GM18867 (cell line): ENCODE measurements at regions not wholly inside any gene's neighbourhood (a gene's known extent, or its start where the extent isn't known, plus 50 kb on each side); places are given as distances from the start of the nearest gene placed in this dataset.

Source experiments
- ATAC-seq: cut with Tn5 transposase; IDR thresholded peaks from one replicate; pipeline ENCODE4 v1.9.1; 2021; ENCODE audit warnings: mild to moderate bottlenecking, moderate library complexity; ENCODE audit not compliant: unreplicated experiment

DNA sequence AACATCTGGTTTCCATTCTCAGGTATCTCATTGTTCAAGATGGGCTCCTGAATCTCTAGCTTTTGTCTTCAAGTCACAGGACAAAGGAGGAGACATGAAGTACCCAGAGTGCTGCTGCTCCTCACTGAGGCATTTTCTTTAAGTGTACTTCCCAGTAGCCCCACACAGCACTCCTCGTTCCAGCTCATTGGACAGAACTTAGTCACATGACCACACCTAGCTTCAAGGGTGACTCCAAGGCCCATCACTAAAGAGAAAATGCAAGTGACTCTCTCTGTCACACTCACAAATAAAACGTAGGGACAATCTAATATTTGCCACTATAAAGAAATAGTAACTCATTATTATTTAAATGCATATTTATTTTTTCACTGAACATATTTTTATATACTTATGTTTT is 58.3 kb upstream of the NEUROD6 start:
- no peak for ATAC-seq

DNA sequence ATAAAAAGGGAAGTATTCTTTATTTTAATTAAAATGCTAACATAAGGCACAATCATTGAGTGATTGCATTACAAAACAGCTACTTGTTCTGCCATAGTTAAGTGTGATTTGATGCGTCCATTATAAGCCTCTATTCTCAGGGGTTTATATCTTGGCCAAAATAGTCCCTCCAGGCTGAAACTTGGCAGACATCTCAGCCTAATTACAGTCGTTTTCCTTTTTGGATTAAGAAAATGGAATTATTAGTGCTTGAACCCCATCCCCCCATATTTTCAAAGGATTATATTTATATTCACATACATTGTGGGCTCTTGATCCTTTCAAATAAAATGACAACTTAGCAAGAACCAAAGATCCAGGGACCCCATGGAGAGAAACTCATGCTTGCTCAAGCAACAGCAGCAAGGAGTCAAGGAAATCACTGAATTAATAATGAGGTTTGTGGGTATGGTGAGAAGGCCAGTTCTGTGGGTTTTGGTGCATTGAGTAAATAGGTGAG is 66.7 kb upstream of the NEUROD6 start:
- ATAC-seq: no peak

DNA sequence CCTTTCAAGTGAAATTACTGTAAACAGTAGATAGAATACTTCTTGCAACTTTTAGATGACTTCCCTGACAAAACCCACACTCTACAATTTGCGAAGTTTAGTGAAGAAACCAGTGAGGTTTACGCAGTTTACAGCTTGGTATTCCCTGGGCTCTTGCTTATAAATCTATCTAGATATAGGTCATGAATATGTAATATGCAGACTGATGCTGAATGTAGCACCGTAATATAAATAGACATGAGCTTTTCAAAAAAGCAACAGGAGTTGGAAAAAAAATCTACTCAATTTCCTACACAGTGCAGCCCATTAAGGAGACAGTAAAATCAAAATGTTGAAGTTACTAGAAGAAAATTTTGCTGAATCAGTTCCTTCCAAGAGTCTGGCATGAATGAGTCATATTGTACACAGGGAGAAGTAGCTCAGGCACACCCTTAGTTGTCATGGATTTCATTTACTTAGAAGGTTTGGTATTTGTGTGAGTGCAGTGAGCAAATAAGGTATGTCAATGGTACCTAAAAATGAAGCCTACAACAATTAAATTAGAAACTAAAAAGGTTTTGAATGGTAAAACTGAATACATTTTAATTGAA is 67.7 kb upstream of the NEUROD6 start:
- no peak for ATAC-seq

DNA sequence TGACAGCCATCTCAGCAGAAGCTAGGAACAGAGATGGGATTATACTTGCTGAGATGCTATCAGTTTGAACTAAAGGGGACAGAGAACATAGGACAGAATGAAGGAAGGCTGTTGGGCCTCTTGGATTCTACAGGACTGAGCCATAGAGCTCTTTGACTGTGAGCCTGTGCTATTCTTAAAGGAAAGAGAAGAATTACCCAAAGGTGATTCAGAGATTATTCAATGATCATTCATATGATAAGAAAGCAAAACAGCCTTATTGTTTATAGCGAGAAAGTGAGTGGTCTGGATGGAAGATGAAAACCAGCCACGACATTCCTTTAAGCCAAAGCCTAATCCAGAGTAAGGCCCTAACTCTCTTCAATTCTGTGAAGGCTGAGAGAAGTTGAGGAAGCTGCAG is 69.7 kb upstream of the NEUROD6 start:
- ATAC-seq: no peak

DNA sequence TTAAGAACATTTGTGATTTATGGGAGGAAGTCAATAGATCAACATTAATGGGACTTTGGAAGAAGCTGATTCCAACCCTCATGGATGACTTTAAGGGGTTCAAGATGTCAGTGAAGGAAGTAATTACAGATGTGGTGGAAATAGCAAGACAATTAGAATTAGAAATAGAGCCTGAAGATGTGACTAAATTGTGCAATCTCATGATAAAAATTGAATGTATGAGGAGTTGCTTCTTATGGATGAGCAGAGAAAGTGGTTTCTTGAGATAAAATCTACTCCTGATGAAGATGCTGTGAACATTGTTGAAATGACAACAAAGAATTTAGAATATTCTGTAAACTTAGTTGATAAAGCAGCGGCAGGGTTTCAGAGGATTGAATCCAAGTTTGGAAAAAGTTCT is 70.9 kb upstream of the NEUROD6 start:
- ATAC-seq: no peak

DNA sequence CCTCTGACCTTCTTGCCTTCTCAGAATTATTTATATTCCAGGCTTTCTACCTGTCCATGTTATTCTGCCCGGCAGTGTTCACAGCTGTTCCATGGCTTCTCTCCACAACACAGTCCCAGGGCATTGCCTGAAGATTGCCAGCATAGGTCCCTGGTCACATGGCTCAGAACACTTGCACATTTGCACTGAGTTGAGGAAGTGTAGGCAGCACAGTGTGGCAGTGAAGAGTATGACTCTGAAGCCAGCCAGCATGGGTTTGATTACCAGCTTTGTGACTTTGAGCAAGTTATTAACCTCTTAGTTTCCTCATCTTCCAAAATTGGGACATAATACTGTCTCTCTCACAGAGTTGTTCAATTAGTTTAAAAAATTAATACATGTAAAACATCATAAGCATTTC is 73.2 kb upstream of the NEUROD6 start:
- no peak for ATAC-seq

DNA sequence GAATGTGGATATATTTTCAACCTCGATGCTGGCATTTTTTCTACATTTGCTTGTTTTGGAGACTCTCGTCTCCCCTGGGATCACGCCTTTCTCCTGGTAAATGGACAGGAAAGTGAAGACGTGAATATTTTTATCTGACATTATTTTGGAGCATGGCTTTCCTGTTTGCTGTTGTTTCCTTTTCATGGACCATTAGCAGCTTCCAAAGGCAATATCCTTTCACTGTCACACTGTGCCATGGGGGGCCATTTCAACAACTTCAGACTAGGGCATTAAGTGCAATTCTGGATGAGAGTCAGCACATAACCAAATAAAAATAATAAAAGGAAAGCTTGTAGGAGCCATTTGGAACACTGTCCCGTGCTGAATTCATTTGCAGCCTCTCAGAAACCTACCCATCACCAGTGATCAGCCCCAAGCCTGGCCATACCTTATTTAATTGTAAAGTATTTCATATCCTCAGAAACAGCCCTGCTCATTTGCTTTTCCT is 75.9 kb upstream of the NEUROD6 start:
- no peak for ATAC-seq

DNA sequence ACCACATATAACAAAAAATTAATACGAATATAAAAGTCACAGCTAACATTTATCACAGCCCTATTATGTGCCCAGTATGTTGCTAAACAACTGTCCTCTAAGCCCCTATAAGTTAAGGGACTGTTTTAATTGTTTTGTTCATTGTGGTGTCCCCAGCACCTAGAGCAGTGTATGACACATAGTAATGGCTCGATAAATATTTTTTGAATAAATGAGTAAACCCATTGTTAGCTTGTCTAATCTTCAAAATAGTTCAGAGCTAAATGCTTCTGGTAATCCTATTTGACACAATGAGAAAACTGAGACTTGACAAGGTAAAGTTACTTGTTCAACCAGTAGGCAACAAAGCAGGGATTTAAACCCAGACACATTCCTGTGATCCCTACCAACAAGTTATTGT is 78.4 kb upstream of the NEUROD6 start:
- ATAC-seq: no peak

DNA sequence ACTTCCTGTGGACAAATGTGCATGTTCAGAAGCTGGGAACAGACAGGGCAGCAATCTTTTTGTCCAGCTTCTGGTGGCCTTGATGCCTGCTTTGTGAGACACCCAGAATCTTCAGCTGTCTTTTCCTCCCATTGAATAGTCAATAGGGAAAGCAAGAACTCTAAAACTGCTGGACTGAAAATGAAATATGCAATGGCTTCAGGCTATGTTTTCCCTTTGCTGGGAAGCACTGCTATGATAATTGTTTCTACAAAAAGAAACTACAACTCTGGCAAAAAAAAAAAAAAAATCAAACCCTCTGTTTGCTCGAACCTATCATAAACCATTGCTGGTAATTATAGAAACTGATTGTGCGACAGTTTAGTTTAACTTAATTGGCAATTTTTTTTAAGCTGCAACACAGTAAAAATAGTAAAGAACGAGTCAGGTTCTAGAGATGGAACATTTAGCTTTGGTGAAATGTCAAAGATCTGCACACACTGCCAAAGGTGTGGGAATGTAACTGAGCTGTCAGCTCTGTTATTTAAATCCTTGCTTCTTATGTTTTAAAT is 79.1 kb upstream of the NEUROD6 start:
- no peak for ATAC-seq

DNA sequence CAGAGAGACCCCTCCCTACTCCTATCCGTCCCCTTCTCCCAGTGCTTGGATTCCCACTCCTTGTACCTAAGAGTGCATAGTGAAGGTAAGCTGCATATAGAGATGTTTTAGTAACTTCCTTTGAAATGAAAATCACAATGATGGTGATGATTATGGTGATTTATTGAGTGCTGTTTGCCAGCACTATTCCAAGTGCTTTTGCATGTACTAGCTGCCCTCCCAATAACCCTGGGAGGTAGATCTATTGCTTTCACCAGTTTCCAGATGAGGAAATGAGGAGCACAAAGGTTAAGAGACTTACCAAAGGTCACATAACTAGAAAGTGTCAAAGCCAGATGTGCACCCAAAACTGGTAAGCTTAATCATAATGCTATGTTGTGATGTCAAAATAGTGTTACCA is 80.4 kb upstream of the NEUROD6 start:
- ATAC-seq: no peak

DNA sequence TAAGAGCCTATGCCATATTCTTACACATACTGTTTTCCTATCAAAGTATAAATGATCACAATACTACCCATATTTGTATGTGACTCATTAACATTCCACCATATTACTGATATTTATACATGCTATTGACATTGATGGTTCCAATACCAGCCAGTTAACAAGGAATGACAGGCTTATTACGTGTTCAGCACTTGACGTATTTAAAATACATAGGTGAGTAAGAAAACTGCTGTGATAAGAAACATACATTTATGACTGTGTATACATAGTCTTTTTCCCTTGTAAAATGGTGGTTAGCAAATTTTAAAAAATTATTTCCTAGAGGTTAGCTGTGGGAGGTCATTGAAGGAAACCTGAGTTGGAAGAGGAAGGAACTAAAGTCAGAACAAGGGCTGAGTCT is 81.1 kb upstream of the NEUROD6 start:
- ATAC-seq: no peak

DNA sequence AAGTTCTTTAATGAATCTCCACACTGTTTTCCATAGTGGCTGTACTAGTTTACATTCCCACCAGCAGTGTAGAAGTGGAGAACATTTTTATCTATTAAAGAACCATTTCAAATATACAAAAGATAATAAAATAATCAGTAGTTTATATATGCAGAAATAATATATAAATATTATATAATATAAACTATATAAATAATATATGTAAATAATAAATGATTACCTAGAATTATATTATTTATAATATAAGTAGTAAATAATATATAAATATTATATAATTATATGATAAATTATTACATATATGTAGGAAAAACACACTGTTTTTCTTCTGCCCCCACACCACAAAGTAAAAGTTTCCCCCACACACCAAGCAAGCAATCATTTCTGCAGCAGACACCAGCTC is 83.5 kb upstream of the NEUROD6 start:
- no peak for ATAC-seq

DNA sequence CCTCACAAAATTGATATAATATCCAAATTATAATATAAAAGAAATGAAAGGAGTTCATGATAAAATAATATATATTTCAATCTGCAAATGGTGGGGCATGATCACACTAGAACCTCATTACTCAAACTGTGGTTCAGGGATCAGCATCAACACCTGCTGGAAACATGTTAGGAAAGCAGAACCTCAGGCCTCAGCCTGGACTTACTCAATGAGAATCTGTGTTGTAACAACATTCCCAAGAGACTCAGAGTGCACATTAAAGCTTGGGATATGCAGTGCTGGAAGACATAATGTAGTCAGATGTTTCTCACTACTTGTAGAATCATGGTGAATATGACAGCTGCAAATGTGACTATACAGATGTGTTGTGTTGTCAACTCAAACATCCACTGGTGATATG is 81.7 kb upstream of the ITPRID1 start:
- ATAC-seq: no peak

DNA sequence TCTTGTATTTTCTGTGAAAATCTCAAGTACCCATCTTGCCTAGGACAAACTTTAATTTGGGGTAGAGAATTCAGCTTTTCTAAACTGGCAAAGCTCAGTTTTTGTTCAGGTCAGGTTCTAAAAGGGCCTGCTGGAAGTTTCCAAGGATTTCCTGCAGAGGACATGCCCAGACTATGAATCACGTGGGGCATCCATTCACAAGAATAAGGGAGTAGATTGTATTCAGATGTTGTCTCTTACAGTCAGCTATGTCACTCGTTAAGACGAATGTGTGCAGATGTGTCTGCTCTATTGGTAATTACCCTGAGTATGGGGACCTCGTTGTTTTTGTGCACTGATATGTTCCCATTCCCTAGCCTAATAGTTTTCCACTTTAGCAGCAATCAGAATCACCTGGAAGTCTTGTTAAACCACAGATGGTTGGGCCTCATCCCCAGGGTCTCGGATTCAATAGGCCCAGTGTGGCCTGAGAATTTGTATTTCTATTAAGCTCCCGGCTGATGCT is 81.0 kb upstream of the ITPRID1 start:
- ATAC-seq: no peak

DNA sequence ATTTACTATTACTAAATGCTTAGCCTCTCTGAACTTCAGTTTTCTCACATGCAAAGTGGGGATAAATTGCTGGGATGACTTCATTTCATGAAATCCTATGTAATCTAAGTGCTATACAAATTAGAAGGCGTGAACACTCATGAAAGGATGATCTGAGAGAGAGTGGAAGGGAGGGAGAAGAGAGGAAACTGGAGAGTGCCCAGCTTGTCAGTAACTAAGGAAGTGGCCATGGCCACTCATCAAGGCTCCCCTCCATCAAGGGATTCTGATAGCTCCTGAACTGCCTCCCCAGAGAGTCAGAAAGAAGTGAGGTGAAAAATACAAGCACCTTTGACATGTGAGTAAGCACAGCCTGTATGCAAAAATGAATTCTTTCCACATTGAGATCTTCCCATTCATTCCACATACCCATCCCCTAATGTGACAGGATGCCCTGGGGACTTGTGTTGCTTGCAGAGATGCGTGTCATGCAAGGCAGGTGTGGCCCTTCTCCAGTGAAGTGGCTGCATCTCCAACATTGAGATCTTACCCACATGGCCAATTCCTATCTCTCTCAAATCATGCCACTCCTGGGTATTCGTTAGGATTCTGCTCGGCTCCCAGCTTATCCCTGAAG is 76.5 kb upstream of the ITPRID1 start:
- no peak for ATAC-seq

DNA sequence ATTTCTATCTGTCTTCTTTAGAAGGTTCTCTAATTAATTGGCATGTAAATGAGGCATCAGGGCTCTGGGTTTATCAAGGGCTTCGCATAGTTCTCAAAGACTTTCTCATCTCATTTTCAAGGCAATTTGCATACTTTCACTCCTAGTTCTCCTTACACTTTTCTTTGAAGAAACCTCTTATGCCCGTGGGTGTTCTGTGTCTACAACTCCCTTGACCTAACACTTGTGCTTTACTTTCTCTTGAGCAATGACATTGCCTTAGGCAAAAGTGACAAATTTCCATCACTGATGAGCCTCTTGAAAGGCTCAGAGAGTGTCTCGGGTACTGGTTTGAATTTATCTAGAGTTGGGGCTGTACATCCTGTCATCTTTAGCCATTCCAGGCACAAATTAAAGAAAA is 74.7 kb upstream of the ITPRID1 start:
- no peak for ATAC-seq

DNA sequence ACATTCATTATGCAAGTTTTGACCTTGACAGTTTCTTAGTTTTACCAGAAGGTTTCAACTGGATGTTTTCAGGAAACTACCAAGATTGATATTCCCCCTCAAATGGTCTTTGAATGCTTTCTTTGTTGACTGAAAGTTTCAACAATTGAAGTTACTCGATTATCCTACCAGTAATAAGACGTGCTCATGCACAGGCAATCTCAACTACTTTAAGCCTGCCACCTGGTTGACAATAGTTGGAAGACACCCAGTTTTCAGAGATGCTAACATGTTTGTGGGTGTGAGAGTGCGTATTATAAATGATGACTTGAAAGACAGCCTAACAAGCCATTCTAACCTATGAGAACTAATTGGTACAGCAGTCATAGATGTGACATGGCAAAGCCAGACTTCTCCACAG is 73.4 kb upstream of the ITPRID1 start:
- no peak for ATAC-seq

DNA sequence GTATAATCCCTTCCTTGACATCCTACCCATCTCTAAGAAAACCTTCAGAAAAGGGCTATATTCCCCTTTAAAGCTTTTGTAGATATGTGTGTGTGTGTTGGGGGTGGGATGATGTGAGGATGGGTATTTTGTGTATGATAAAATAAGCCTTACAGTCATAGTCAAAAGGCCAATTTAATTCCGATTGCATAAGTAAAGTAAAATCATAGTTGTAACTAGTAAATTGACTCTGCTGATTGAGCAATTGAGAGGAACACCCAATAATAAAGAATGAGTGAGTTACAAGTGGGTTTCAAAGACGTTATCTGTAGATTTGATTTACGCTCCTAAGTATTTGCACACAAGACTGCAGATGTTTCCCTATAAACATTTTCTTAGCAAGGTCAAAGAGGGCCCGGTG is 71.3 kb upstream of the ITPRID1 start:
- no peak for ATAC-seq

DNA sequence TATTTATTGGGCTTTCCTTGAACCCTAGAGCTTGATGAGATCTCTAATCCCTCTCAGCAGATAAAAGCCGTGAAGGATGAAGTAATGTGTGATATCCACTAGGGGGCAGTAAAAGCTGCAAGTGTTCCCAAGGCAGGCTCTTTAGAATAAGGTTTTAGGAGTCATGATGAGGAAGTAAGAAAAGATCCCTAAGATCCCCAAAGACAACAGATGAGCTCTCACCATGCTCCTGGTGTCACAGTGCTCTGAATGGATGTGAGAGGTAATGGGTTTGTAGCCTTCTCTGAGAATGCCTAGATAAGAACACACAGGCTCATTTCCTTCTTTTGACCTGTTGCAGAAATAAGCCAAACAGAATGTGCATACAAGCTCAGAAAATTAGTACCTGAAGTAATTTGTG is 70.4 kb upstream of the ITPRID1 start:
- peak; percentile 90 for ATAC-seq

DNA sequence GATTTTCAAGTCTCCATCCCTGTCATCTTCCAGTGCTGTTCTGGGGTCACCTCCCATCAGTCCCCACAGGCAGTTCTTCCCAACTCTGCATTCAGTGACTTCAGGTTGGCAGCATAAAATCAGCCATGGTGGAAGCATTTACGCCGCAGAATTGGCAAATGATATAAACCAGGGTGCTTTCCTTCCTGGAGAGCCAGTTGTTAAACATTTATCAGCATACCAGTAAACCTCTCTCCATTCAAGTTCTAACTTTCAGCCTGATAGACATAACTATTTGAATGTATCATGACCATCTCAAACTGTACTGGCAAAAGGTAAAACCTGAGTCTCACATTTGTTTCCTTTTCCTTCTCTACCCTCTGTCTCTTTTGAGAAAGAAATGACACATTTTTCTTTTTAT is 69.7 kb upstream of the ITPRID1 start:
- ATAC-seq: no peak

DNA sequence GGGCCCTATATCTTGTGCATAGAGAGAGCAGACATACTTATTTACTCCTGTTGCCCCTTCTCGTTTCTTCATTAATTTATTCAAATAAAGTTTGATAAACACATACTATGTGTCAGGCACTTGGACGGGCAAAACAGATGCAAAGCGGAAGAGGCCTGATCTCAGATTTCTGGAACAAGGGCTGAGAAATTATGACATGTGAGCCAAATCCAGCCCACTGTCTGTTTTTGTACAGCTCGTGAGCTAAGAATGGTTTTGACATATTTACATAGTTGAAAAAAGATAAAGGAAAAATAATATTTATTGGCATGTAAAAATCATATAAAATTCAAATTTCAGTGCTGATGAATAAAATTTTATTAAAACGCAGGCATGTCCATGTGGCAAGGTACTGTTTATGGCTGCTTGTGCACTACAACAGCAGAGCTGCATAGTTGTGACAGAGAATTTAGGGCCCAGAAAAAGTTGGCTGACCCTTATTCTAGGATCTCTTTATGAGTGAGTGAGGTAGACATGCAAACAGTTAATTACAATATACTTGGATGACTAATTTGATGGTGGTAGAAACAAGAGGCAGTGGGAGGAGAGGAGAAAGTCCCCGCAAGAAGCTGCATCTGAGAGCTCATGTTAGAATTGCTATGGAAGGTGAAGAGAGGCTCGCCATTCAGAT is 68.1 kb upstream of the ITPRID1 start:
- ATAC-seq: no peak

DNA sequence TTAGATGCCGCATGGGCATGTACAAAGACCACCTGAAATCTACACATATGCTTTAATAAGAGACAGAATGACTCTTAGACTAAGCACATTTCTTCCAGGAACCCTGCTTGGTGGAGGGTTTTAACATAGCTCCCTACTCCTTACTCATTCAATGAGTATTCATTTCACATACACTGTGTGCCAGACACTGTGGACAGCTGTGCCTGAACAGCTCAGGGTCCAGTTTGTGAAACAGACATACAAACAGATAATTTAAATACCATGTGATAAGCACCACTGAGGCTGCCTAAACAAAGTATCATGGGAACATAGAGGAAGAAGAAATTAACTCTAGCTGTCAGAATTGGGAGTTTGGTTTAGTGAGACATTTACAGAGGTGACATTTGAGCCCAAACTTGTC is 65.2 kb upstream of the ITPRID1 start:
- no peak for ATAC-seq
